ENCODE measurements at regions not wholly inside any gene's neighbourhood (a gene's known extent, or its start where the extent isn't known, plus 50 kb on each side); places are given as distances from the start of the nearest gene placed in this dataset.

GRCh38 chr2:88811233-88811632 lies 119.8 kb downstream of the RPIA start:
- TF ChIP-seq SUZ12 (IDR thresholded peaks at IDR 0.05; ENCODE audit: extremely low read depth, insufficient read depth, insufficient read length): no peak
- no peak for TF ChIP-seq YY1 (IDR thresholded peaks at IDR 0.05; ENCODE audit: insufficient read depth, insufficient read length)
- TF ChIP-seq ZNF274 (IDR thresholded peaks at IDR 0.05; ENCODE audit: low read depth, low read length): no peak
- no peak overlapping the region for H3K4me3 ChIP-seq (ENCODE audit: insufficient read length, low read depth)
- H3K27me3 ChIP-seq (ENCODE audit: insufficient read depth, insufficient read length): no peaks in the 10 kb centered on the region
- H3K9ac ChIP-seq (ENCODE audit: insufficient read length, low read depth): no peak overlapping the region
- no peaks in the 10 kb centered on the region for H3K4me1 ChIP-seq (ENCODE audit: insufficient read depth, insufficient read length)
- no peaks in the 10 kb centered on the region for H3K36me3 ChIP-seq (ENCODE audit: insufficient read depth, insufficient read length, low read length)
- peaks cover 16% of the 10 kb centered on the region; the same call in 1 of the 2 replicates for H3K9me3 ChIP-seq (ENCODE audit: insufficient read depth, low read length)
- DNase-seq (ENCODE audit: low read depth, low spot score): no peak

- peaks cover 21% of the 10 kb centered on the region; the same call in 1 of the 2 replicates for H3K9me3 ChIP-seq (ENCODE audit: insufficient read depth, low read length)
- H3K9ac ChIP-seq (ENCODE audit: insufficient read length, low read depth): no peak overlapping the region
- no peaks in the 10 kb centered on the region for H3K36me3 ChIP-seq (ENCODE audit: insufficient read depth, insufficient read length, low read length)
- no peaks in the 10 kb centered on the region for H3K4me1 ChIP-seq (ENCODE audit: insufficient read depth, insufficient read length)
- H3K27me3 ChIP-seq (ENCODE audit: insufficient read depth, insufficient read length): no peaks in the 10 kb centered on the region
- no peak for DNase-seq (ENCODE audit: low read depth, low spot score)
- no peak overlapping the region for H3K4me3 ChIP-seq (ENCODE audit: insufficient read length, low read depth)
- TF ChIP-seq ZNF274 (IDR thresholded peaks at IDR 0.05; ENCODE audit: low read depth, low read length) (no peak), YY1 (IDR thresholded peaks at IDR 0.05; ENCODE audit: insufficient read depth, insufficient read length) (no peak), SUZ12 (IDR thresholded peaks at IDR 0.05; ENCODE audit: extremely low read depth, insufficient read depth, insufficient read length) (no peak)
These were observed 120.2 kb downstream of the RPIA start for GRCh38 chr2:88811681-88812080.

- DNase-seq (ENCODE audit: low read depth, low spot score): peak; percentile 16
- Histone ChIP-seq H3K4me3 (ENCODE audit: insufficient read length, low read depth) (no peak overlapping the region), H3K4me1 (ENCODE audit: insufficient read depth, insufficient read length) (no peaks in the 10 kb centered on the region), H3K36me3 (ENCODE audit: insufficient read depth, insufficient read length, low read length) (no peaks in the 10 kb centered on the region), H3K27me3 (ENCODE audit: insufficient read depth, insufficient read length) (no peaks in the 10 kb centered on the region), H3K9me3 (ENCODE audit: insufficient read depth, low read length) (peaks cover 26% of the 10 kb centered on the region; the same call in 1 of the 2 replicates), H3K9ac (ENCODE audit: insufficient read length, low read depth) (no peak overlapping the region)
- TF ChIP-seq YY1 (IDR thresholded peaks at IDR 0.05; ENCODE audit: insufficient read depth, insufficient read length) (no peak), ZNF274 (IDR thresholded peaks at IDR 0.05; ENCODE audit: low read depth, low read length) (no peak), SUZ12 (IDR thresholded peaks at IDR 0.05; ENCODE audit: extremely low read depth, insufficient read depth, insufficient read length) (no peak)
These were observed 122.1 kb downstream of the RPIA start for GRCh38 chr2:88813612-88814011.

- Histone ChIP-seq H3K4me3 (ENCODE audit: insufficient read length, low read depth) (no peak overlapping the region), H3K9me3 (ENCODE audit: insufficient read depth, low read length) (peaks cover 26% of the 10 kb centered on the region; the same call in 1 of the 2 replicates), H3K9ac (ENCODE audit: insufficient read length, low read depth) (no peak overlapping the region), H3K36me3 (ENCODE audit: insufficient read depth, insufficient read length, low read length) (no peaks in the 10 kb centered on the region), H3K27me3 (ENCODE audit: insufficient read depth, insufficient read length) (no peaks in the 10 kb centered on the region), H3K4me1 (ENCODE audit: insufficient read depth, insufficient read length) (no peaks in the 10 kb centered on the region)
- TF ChIP-seq SUZ12 (IDR thresholded peaks at IDR 0.05; ENCODE audit: extremely low read depth, insufficient read depth, insufficient read length) (no peak), YY1 (IDR thresholded peaks at IDR 0.05; ENCODE audit: insufficient read depth, insufficient read length) (no peak), ZNF274 (IDR thresholded peaks at IDR 0.05; ENCODE audit: low read depth, low read length) (no peak)
- no peak for DNase-seq (ENCODE audit: low read depth, low spot score)
These were observed 123.8 kb downstream of the RPIA start for GRCh38 chr2:88815282-88815681.

GRCh38 chr2:88815697-88816096 lies 124.2 kb downstream of the RPIA start:
- no peaks in the 10 kb centered on the region for H3K27me3 ChIP-seq (ENCODE audit: insufficient read depth, insufficient read length)
- H3K4me3 ChIP-seq (ENCODE audit: insufficient read length, low read depth): no peak overlapping the region
- DNase-seq (ENCODE audit: low read depth, low spot score): no peak
- H3K36me3 ChIP-seq (ENCODE audit: insufficient read depth, insufficient read length, low read length): no peaks in the 10 kb centered on the region
- no peaks in the 10 kb centered on the region for H3K4me1 ChIP-seq (ENCODE audit: insufficient read depth, insufficient read length)
- H3K9me3 ChIP-seq (ENCODE audit: insufficient read depth, low read length): peaks cover 26% of the 10 kb centered on the region; the same call in 1 of the 2 replicates
- TF ChIP-seq SUZ12 (IDR thresholded peaks at IDR 0.05; ENCODE audit: extremely low read depth, insufficient read depth, insufficient read length) (no peak), YY1 (IDR thresholded peaks at IDR 0.05; ENCODE audit: insufficient read depth, insufficient read length) (no peak), ZNF274 (IDR thresholded peaks at IDR 0.05; ENCODE audit: low read depth, low read length) (no peak)
- H3K9ac ChIP-seq (ENCODE audit: insufficient read length, low read depth): no peak overlapping the region

GRCh38 chr2:88818381-88818780 lies 126.9 kb downstream of the RPIA start:
- H3K36me3 ChIP-seq (ENCODE audit: insufficient read depth, insufficient read length, low read length): no peaks in the 10 kb centered on the region

GRCh38 chr2:88824951-88825350 lies 133.5 kb downstream of the RPIA start:
- TF ChIP-seq SUZ12 (IDR thresholded peaks at IDR 0.05; ENCODE audit: extremely low read depth, insufficient read depth, insufficient read length) (no peak), ZNF274 (IDR thresholded peaks at IDR 0.05; ENCODE audit: low read depth, low read length) (no peak), YY1 (IDR thresholded peaks at IDR 0.05; ENCODE audit: insufficient read depth, insufficient read length) (no peak)
- H3K9me3 ChIP-seq (ENCODE audit: insufficient read depth, low read length): no peaks in the 10 kb centered on the region; the same call in 1 of the 2 replicates
- no peak overlapping the region for H3K4me3 ChIP-seq (ENCODE audit: insufficient read length, low read depth)
- no peaks in the 10 kb centered on the region for H3K27me3 ChIP-seq (ENCODE audit: insufficient read depth, insufficient read length)
- no peak overlapping the region for H3K9ac ChIP-seq (ENCODE audit: insufficient read length, low read depth)
- H3K36me3 ChIP-seq (ENCODE audit: insufficient read depth, insufficient read length, low read length): no peaks in the 10 kb centered on the region
- DNase-seq (ENCODE audit: low read depth, low spot score): no peak
- H3K4me1 ChIP-seq (ENCODE audit: insufficient read depth, insufficient read length): no peaks in the 10 kb centered on the region

More at GRCh38 chr2:88818381-88818780, 126.9 kb downstream of the RPIA start:
- no peak for TF ChIP-seq SUZ12 (IDR thresholded peaks at IDR 0.05; ENCODE audit: extremely low read depth, insufficient read depth, insufficient read length)
- TF ChIP-seq ZNF274 (IDR thresholded peaks at IDR 0.05; ENCODE audit: low read depth, low read length): no peak
- no peak for TF ChIP-seq YY1 (IDR thresholded peaks at IDR 0.05; ENCODE audit: insufficient read depth, insufficient read length)
- peaks cover 26% of the 10 kb centered on the region; the same call in 1 of the 2 replicates for H3K9me3 ChIP-seq (ENCODE audit: insufficient read depth, low read length)
- H3K4me1 ChIP-seq (ENCODE audit: insufficient read depth, insufficient read length): no peaks in the 10 kb centered on the region
- no peak for DNase-seq (ENCODE audit: low read depth, low spot score)
- H3K27me3 ChIP-seq (ENCODE audit: insufficient read depth, insufficient read length): no peaks in the 10 kb centered on the region
- H3K9ac ChIP-seq (ENCODE audit: insufficient read length, low read depth): no peak overlapping the region
- H3K4me3 ChIP-seq (ENCODE audit: insufficient read length, low read depth): no peak overlapping the region

Measured in NT2/D1 (cell line).